Testis (tissue), 2 donors: ENCODE measurements at regions not wholly inside any gene's neighbourhood (a gene's known extent, or its start where the extent isn't known, plus 50 kb on each side); places are given as distances from the start of the nearest gene placed in this dataset.

ENCODE experiments used
- DNase-seq: peaks from one replicate; pipeline ENCODE4 v3.0.0-alpha.2; 2019
- H3K27ac ChIP-seq, 2 donors: fragments of 200-600 bp; sonication (generic); one replicate each; pipeline ENCODE4 v1.5.1; 2019
- H3K27me3 ChIP-seq: fragments of 200-600 bp; sonication (generic); one replicate; pipeline ENCODE4 v1.5.1; 2019
- H3K36me3 ChIP-seq: fragments of 200-600 bp; sonication (generic); one replicate; pipeline ENCODE4 v1.5.1; 2017; ENCODE audit warnings: low read depth; ENCODE audit errors: missing control alignments
- H3K4me1 ChIP-seq: fragments of 200-600 bp; sonication (generic); one replicate; pipeline ENCODE4 v1.5.1; 2019
- H3K4me3 ChIP-seq, 2 donors: fragments of 200-600 bp; sonication (generic); one replicate each; pipeline ENCODE4 v1.5.1; 2017 to 2019
- H3K9me3 ChIP-seq: fragments of 200-600 bp; sonication (generic); one replicate; pipeline ENCODE4 v1.5.1; 2017
- POLR2A ChIP-seq: fragments of 450-650 bp; IDR thresholded peaks from one replicate; pipeline ENCODE4 v1.6.1; 2017; ENCODE audit warnings: antibody characterized with exemption, mild to moderate bottlenecking, moderate library complexity
- WGBS, 2 donors: methylation state at CpG; one replicate each; pipeline ENCODE4 v1.1.5; 2018; 5-methylcytosine and 5-hydroxymethylcytosine counted together
- intact Hi-C: fragments of 100-400 bp; cut with DNase I; formaldehyde crosslinking; loops from one replicate; pipeline ENCODE4 v1.15.1; 2023; ENCODE audit warnings: low total_unique reads
- TF ChIP-seq, protein P1 (sequence below), 3 experiments: fragments of 450-650 bp in 2 of 3; fragments of 200-600 bp in 1 of 3; sonication (generic) in 1 of 3; IDR thresholded peaks; one replicate each; pipeline ENCODE4 v1.5.1; 2016 to 2019; ENCODE audit warnings: antibody characterized with exemption in 3 of 3, mild to moderate bottlenecking in 2 of 3, moderate library complexity in 1 of 3

DNA sequence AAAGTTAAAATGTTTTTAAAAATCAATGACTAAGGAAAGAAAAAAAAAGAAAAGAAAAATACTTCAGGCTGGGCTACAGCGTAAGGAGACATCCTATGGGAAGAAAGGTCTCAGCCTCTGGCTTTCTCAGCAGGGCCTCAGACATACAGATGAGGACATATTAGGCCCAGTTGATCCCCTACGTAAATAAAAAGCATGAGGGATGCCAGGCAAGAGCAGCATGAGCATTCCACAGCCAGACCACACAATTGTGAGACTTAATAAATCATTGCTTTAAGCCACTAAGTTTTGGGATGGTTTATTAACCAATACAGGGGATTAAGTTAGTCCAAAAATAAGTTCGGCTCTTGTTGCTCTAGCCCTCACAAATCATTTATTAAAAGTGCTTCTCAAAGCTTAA, 394.1 kb upstream of the NECTIN3 start:
- Histone ChIP-seq H3K36me3 (no peaks in the 10 kb centered on the region), H3K4me3 (no peak overlapping the region), H3K27me3 (no peaks in the 10 kb centered on the region), H3K9me3 (no peaks in the 10 kb centered on the region), H3K4me1 (no peaks in the 10 kb centered on the region), H3K27ac (no peak overlapping the region)
- WGBS, 2 donors, result 70 to 76% methylated on average over 3 of the region's 3 CpGs
- intact Hi-C loops, result no loop called here
- TF ChIP-seq, protein P1, sequence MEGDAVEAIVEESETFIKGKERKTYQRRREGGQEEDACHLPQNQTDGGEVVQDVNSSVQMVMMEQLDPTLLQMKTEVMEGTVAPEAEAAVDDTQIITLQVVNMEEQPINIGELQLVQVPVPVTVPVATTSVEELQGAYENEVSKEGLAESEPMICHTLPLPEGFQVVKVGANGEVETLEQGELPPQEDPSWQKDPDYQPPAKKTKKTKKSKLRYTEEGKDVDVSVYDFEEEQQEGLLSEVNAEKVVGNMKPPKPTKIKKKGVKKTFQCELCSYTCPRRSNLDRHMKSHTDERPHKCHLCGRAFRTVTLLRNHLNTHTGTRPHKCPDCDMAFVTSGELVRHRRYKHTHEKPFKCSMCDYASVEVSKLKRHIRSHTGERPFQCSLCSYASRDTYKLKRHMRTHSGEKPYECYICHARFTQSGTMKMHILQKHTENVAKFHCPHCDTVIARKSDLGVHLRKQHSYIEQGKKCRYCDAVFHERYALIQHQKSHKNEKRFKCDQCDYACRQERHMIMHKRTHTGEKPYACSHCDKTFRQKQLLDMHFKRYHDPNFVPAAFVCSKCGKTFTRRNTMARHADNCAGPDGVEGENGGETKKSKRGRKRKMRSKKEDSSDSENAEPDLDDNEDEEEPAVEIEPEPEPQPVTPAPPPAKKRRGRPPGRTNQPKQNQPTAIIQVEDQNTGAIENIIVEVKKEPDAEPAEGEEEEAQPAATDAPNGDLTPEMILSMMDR (IDR thresholded peaks at IDR 0.05), result no peak
- TF ChIP-seq POLR2A, result no peak
- DNase-seq, result no peak

DNA sequence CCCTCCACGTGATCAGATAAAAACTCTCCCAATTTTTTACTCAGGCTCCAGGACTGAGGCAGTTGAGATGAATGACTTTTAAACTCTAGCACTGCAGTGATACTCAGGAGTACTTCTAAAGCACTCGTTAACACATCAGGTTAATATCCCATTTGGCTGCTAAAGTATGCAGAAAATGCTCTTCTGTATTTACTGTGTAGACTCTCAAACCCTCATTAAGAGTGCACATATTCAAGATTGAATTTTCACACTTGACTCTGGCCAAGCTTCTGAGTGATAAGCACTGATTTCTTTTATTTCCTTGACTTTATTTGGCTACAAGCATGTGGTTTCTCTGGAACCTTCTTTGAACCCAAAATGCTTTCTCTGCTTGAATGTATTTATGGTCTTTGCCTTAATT, 392.3 kb upstream of the NECTIN3 start:
- WGBS, 2 donors, result 53 to 65% methylated on average over 2 of the region's 2 CpGs
- no peak for DNase-seq
- H3K9me3 ChIP-seq, result no peaks in the 10 kb centered on the region
- H3K27me3 ChIP-seq, result no peaks in the 10 kb centered on the region
- no peak for TF ChIP-seq POLR2A
- TF ChIP-seq, protein P1 (IDR thresholded peaks at IDR 0.05), result no peak
- H3K36me3 ChIP-seq, result no peaks in the 10 kb centered on the region
- no peak overlapping the region for H3K27ac ChIP-seq
- intact Hi-C loops, result no loop called here
- no peaks in the 10 kb centered on the region for H3K4me1 ChIP-seq
- no peak overlapping the region for H3K4me3 ChIP-seq

DNA sequence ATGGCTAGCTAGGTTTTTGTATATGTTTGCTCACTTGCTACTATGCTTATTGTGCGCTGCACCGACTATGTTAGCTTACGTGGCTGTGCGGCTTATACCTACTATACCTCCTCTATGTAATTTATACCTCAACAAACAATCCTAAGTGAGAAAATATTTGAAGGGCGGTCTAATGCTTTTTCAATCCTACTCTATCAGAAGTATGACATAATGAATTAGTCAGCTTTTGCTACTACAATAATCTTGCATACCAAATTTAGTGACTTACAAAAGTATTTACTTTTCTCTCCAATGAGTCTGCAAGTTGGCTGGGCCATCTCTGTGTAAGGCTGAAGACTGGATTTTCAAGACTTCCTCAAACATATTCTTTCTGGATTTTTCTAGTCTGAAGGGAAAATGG, 391.2 kb upstream of the NECTIN3 start:
- no peaks in the 10 kb centered on the region for H3K9me3 ChIP-seq
- intact Hi-C loops, result no loop called here
- 58 to 64% methylated on average over 5 of the region's 5 CpGs for WGBS, 2 donors
- no peaks in the 10 kb centered on the region for H3K27me3 ChIP-seq
- H3K4me3 ChIP-seq, result no peak overlapping the region
- TF ChIP-seq, protein P1 (IDR thresholded peaks at IDR 0.05), result no peak
- TF ChIP-seq POLR2A, result no peak
- H3K27ac ChIP-seq, result no peak overlapping the region
- no peaks in the 10 kb centered on the region for H3K36me3 ChIP-seq
- no peaks in the 10 kb centered on the region for H3K4me1 ChIP-seq
- no peak for DNase-seq

DNA sequence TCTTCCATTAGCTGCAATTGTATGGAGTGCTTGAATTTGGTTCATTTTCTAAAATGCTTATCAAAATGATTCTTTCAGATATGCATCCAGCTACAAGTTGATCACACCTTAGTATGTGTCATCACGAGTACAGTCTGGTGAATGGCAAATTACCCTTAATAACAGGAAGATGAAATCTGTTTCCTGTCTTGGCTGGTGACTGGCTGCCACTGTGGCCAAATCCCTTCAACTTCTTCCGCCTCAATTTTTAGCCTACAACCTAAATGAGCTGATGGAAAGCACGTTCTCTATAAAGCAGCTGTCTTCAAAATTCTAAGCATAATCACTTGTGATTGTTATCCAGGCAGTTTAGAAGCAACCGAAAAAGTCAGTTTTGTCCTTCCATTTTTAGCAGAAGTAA, 387.1 kb upstream of the NECTIN3 start:
- H3K27ac ChIP-seq, result no peak overlapping the region
- intact Hi-C loops, result no loop called here
- 85 to 94% methylated on average over 4 of the region's 4 CpGs for WGBS, 2 donors

DNA sequence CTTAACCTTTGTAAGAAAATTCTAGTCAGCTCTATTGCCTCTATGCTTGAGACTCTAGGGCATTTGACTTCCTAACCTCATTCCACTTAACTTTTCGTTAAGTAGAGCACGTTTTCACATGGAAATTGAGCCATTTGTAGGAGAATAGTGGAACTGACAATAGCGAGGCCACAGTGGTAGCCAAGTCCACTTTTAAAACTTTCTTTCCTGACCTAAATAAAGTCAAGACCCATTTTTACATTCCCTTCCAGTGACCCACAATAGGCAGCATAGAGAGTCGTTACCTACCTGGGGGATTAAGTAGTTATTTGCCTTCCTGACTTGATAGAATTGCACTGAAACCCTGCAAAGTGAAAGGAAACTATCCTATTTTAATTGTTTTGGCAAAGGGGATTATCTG, 386.0 kb upstream of the NECTIN3 start:
- Histone ChIP-seq H3K27me3 (no peaks in the 10 kb centered on the region), H3K4me1 (no peaks in the 10 kb centered on the region), H3K4me3 (no peak overlapping the region), H3K36me3 (no peaks in the 10 kb centered on the region), H3K27ac (no peak overlapping the region), H3K9me3 (no peaks in the 10 kb centered on the region)
- DNase-seq, result no peak
- 66 to 67% methylated on average over 4 of the region's 4 CpGs for WGBS, 2 donors
- TF ChIP-seq, protein P1 (IDR thresholded peaks at IDR 0.05), result no peak
- TF ChIP-seq POLR2A, result no peak
- intact Hi-C loops, result no loop called here

More for the DNA sequence above, 387.1 kb upstream of the NECTIN3 start:
- Histone ChIP-seq H3K4me1 (no peaks in the 10 kb centered on the region), H3K4me3 (no peak overlapping the region), H3K36me3 (no peaks in the 10 kb centered on the region), H3K27me3 (no peaks in the 10 kb centered on the region), H3K9me3 (no peaks in the 10 kb centered on the region)
- no peak for DNase-seq
- TF ChIP-seq, protein P1 (IDR thresholded peaks at IDR 0.05), result no peak
- no peak for TF ChIP-seq POLR2A
